ENCODE measurements at regions not wholly inside any gene's neighbourhood (a gene's known extent, or its start where the extent isn't known, plus 50 kb on each side); places are given as distances from the start of the nearest gene placed in this dataset.

- TF ChIP-seq GATA2 (IDR thresholded peaks at IDR 0.05; ENCODE audit: low read depth, low read length) (no peak), GATA3 (IDR thresholded peaks at IDR 0.05; ENCODE audit: low read depth, low read length) (no peak)
Measured at GRCh38 chr10:3889961-3890522, 105.0 kb upstream of the KLF6 start.

Measured in SH-SY5Y (cell line).